ENCODE measurements at regions not wholly inside any gene's neighbourhood (a gene's known extent, or its start where the extent isn't known, plus 50 kb on each side); places are given as distances from the start of the nearest gene placed in this dataset.

DNA sequence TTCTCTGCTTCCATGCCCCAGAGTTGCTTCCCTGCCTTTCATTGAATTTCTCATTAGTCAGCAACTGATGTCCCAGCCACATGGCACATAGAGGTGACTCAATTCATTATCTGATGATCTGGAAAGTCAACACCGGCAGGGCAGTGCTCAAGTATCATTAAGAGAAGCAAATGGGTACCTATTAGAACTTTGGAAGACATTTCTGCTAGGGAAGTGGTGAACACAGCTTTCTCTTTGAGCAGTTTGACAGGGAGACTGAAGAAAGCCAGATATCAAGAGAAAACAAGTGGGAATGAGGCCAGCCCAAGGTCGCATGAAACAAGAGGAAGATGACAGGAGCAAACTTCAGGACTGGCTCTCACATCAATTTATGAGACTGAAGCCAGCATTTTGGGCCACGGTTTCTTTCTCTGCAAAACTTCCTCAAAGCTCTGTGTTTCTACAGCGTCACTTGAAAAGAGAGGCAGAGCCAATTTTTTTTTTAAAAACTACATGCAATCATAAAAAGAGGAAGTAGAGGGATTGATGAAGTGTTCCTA, 108.3 kb upstream of the RPS6KA3 start:
- no TSS peak for BruUV-seq (replicated peaks)
- H4K20me1 ChIP-seq (replicated peaks; ENCODE audit: control insufficient read depth, insufficient read depth, low read length), result no peaks in the 10 kb centered on the region
- H3K4me1 ChIP-seq (replicated peaks in 1 of 2; ENCODE audit: control insufficient read depth in 2 of 2, insufficient read depth in 2 of 2, low read length in 2 of 2), result no peaks in the 10 kb centered on the region; a peak in 3 of 5 replicates
- ChIA-PET CTCF (ENCODE audit: low intra/inter-chr PET ratio) (no interaction called here), POLR2A (interaction anchor here (0.9 kb wide), 1 partner anchor 10 kb away, joined by 5 read pairs; no protein-coding TSS in a partner anchor)
- 0% methylated on average over 4 of the region's 4 CpGs for WGBS (ENCODE audit: insufficient coverage, low coverage, missing lambda C conversion rate)
- H3K27me3 ChIP-seq (ENCODE audit: control insufficient read depth in 2 of 2, insufficient read depth in 2 of 2, low read length in 2 of 2), result no peaks in the 10 kb centered on the region
- H3K27ac ChIP-seq (ENCODE audit: extremely low read depth, low read depth, low read length), result peak overlapping the region; percentile 45; the same call in 2 of the 3 replicates
- no peak overlapping the region for H3K9ac ChIP-seq (ENCODE audit: insufficient read depth in 1 of 2, low read depth in 2 of 2, low read length in 2 of 2)
- ATAC-seq (peak; percentile 41; the same call in 2 of the 3 replicates), FAIRE-seq (peak; percentile 19), DNase-seq (ENCODE audit: extremely low read depth in 1 of 4, low spot score in 3 of 4) (peak in 1 of 4 experiments; percentile 6)
- no peak overlapping the region for H3K4me2 ChIP-seq (ENCODE audit: insufficient read depth, low read length)
- intact Hi-C loops (cut with micrococcal nuclease) (no loop called here), in situ Hi-C loops (cut with MboI) (no loop called here)
- no peaks in the 10 kb centered on the region for H3K9me1 ChIP-seq (ENCODE audit: control insufficient read depth, insufficient read depth, low read length)
- peak overlapping the region; percentile 32 for H2AFZ ChIP-seq (ENCODE audit: low read depth, low read length)
- no peak overlapping the region for H3K4me3 ChIP-seq
- no peaks in the 10 kb centered on the region for H3K79me2 ChIP-seq (ENCODE audit: control insufficient read depth, insufficient read depth, low read length)
- no peaks in the 10 kb centered on the region for H3K36me3 ChIP-seq (ENCODE audit: control insufficient read depth, insufficient read depth, low read length)
- H3K9me3 ChIP-seq (replicated peaks; ENCODE audit: control insufficient read depth, insufficient read depth, low read depth, low read length), result no peaks in the 10 kb centered on the region
- TF ChIP-seq MEIS2 (IDR thresholded peaks at IDR 0.05; ENCODE audit: partially characterized antibody) (no peak), KAT7 (CRISPR knock-in tag; IDR thresholded peaks at IDR 0.05; ENCODE audit: borderline replicate concordance) (no peak), ZNF583 (CRISPR knock-in tag; IDR thresholded peaks at IDR 0.05) (no peak), ERF (CRISPR knock-in tag; IDR thresholded peaks at IDR 0.05) (no peak), ZNF668 (CRISPR knock-in tag; IDR thresholded peaks at IDR 0.05) (no peak), ZNF232 (CRISPR knock-in tag; IDR thresholded peaks at IDR 0.05) (no peak), ZBTB12 (CRISPR knock-in tag; IDR thresholded peaks at IDR 0.05) (no peak), TEAD4 (IDR thresholded peaks at IDR 0.05; ENCODE audit: low read length) (no peak), TEAD4 (CRISPR knock-in tag; IDR thresholded peaks at IDR 0.05; ENCODE audit: borderline replicate concordance) (no peak), NFE2 (IDR thresholded peaks at IDR 0.05; ENCODE audit: low read depth) (no peak), MAFK (IDR thresholded peaks at IDR 0.05; ENCODE audit: low read length) (peak; percentile 69), MCM2 (IDR thresholded peaks at IDR 0.05; ENCODE audit: low read depth) (no peak), MTA3 (IDR thresholded peaks at IDR 0.05; ENCODE audit: borderline replicate concordance) (no peak), PURB (CRISPR knock-in tag; IDR thresholded peaks at IDR 0.05; ENCODE audit: low read depth) (no peak), JUN (IDR thresholded peaks at IDR 0.05; ENCODE audit: borderline replicate concordance, low read depth, low read length) (0 out of 2 replicates have a peak, but pooled peaks have one; percentile 16), JUN (CRISPR knock-in tag; IDR thresholded peaks at IDR 0.05; ENCODE audit: borderline replicate concordance) (no peak), SMC3 (conservative IDR thresholded peaks at IDR 0.05; ENCODE audit: insufficient read depth, low read depth, low read length) (no peak), ARID2 (IDR thresholded peaks at IDR 0.05) (no peak), TGIF2 (CRISPR knock-in tag; IDR thresholded peaks at IDR 0.05) (no peak), ZNF76 (CRISPR knock-in tag; IDR thresholded peaks at IDR 0.05; ENCODE audit: borderline replicate concordance) (no peak), POLR2H (tag; IDR thresholded peaks at IDR 0.05; ENCODE audit: low read depth) (no peak), C11orf30 (IDR thresholded peaks at IDR 0.05; ENCODE audit: low read depth) (peak; percentile 69), KLF10 (CRISPR knock-in tag; IDR thresholded peaks at IDR 0.05) (no peak), ZNF3 (CRISPR knock-in tag; IDR thresholded peaks at IDR 0.05) (no peak)
- TF ChIP-seq, protein P1, sequence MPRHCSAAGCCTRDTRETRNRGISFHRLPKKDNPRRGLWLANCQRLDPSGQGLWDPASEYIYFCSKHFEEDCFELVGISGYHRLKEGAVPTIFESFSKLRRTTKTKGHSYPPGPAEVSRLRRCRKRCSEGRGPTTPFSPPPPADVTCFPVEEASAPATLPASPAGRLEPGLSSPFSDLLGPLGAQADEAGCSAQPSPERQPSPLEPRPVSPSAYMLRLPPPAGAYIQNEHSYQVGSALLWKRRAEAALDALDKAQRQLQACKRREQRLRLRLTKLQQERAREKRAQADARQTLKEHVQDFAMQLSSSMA (CRISPR knock-in tag; IDR thresholded peaks at IDR 0.05), result no peak

All from K562 (cell line).